HG03064 (cell line): ENCODE measurements at regions not wholly inside any gene's neighbourhood (a gene's known extent, or its start where the extent isn't known, plus 50 kb on each side); places are given as distances from the start of the nearest gene placed in this dataset.

Source experiments
- ATAC-seq: cut with Tn5 transposase; IDR thresholded peaks from one replicate; pipeline ENCODE4 v1.9.1; 2021; ENCODE audit warnings: low read depth; ENCODE audit not compliant: unreplicated experiment

- no peak for ATAC-seq
These were observed 117.2 kb upstream of the HS6ST1 start for GRCh38 chr2:128435576-128436478.

DNA sequence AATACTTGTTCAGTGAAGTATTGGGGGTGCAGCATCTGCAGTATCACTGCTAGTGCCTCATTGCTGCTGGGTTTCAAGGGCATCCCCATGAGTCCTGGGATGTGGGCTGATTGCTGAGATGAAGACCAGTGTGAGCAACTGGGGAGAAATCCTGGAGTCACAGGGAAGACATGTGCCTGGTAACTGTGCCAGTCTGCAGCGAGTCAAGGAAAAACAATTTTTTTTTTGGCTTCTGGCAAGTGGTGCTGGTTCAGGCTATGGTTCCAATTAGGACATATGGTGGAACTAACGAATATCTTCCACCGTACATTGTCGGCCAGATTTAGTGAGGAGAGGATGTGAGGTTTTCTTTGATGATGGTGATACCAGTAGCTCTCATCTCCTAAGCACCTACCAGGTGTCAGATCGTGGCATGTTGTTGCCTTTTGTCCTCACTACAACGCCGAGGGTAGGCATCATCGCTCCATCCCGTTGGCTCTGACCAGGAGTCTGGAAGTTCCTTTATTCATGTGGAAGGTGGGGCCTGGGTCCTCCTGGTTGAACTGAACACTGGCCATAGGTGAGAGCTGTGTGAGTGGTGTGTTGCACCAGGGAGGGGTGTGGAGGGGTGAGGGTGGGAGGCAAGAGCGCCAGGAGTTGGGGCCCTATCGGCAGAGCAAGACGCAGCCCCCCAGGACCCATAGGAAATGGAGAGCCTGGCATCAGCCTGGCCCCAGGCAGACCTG is 118.0 kb upstream of the HS6ST1 start:
- no peak for ATAC-seq

GRCh38 chr2:128437204-128437565 is 118.5 kb upstream of the HS6ST1 start:
- no peak for ATAC-seq

DNA sequence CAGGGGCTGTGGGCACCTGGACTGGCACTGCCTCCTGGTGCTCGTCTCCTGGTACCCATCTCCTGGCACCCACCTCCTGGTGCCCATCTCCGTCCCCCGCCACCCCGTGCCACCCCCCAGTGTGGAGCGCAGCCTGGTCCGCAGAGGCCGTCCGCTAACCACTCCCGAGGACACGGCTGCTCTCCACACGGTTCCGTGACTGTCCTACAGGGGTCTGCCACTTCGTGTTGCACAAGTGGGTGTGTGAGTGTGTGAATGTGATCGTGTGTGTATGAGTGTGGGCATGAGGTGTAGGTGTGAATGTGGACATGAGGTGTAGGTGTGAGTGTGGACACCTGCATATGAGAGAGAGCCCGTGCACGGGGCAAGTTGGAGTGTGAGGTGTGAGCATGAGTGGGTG is 119.4 kb upstream of the HS6ST1 start:
- ATAC-seq = no peak

DNA sequence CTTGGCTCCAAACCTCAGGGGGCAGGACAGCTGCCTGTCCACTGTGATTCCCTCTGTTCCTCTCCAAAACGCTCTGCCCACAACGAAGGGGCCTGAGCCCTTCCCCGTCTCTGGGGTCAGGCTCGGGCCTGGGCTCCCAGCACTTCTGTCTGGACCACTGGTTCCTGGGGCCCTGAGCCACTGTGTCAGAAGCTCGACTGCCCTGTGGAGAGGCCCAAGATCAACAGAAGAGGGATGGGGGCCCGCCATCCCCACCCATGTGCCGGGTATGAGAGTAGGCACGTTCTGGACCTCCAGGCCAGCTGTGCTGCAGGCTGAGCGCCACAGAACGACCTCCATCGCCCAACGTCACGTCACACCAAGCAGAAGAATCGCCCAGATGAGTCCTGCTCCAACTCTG is 119.9 kb upstream of the HS6ST1 start:
- no peak for ATAC-seq

DNA sequence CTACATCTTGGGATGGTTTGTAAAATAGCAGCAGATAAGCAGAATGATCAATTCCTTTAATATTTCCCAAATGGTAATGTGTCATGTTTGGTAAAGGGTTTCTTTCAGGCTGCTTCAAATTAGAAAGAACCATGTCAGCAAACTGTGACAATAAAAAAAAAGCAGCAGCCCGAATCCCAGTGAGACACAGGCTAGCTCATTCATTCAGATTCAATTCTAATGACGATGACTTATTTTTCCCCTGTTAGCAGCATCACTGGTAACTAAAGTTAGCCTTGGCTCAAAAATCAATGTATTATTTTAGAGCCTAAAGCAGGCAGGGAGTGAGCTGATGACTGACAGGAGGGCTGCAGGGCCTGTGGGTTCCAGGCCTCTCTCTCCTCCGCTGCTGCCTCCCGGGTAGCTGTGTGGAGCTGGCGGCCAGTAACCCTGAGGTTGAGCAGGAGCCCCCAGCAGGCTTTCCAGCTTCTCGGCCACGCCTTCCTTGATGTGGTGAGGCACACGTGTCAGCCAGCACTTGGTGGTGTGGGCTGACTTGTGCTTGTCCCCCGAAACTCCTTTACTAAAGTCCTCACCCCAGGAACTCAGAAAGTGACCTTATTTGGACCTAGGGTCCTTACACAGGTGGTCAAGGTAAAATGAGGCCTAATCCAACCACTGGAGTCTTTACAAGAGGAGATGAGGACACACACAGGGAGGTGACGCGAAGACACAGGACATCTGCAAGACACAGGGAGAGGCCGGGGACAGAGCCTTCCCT is 120.5 kb upstream of the HS6ST1 start:
- ATAC-seq = no peak

- no peak for ATAC-seq
These were observed 121.4 kb upstream of the HS6ST1 start for GRCh38 chr2:128439791-128440665.

DNA sequence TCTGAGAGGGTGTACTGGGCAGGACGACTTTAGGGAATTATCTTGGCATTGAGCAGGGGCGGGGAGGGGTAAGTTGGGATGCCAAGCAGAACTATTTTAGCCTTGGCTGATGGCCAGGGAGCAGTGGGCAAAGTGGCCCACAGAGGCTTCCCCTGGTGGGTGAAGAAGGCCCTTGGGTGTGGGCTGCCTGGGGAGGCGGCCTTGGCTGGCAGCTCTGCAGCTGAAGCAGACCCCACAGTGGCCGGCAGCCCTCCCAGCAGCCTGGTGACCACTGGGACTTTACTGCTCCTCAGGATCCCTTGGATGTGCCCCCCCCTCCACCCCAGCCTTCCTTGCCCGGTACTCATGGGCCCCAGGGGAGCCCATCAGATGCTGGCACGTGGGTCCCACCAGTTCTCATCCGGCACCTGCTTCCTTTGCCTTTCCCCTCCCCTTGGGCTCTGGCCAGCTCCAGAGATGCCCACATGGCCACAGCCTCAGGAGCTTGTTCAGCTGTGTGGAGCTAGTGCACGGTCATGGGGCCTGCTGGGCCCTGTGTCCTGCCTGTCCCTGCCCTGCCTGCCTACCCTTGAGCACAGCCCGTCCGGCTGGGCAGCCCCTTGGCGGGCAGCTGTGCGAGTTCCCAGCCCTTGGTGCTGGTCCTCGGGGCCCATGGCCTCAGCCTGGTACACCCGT is 122.1 kb upstream of the HS6ST1 start:
- ATAC-seq = no peak

GRCh38 chr2:128441341-128442052 is 122.8 kb upstream of the HS6ST1 start:
- no peak for ATAC-seq

DNA sequence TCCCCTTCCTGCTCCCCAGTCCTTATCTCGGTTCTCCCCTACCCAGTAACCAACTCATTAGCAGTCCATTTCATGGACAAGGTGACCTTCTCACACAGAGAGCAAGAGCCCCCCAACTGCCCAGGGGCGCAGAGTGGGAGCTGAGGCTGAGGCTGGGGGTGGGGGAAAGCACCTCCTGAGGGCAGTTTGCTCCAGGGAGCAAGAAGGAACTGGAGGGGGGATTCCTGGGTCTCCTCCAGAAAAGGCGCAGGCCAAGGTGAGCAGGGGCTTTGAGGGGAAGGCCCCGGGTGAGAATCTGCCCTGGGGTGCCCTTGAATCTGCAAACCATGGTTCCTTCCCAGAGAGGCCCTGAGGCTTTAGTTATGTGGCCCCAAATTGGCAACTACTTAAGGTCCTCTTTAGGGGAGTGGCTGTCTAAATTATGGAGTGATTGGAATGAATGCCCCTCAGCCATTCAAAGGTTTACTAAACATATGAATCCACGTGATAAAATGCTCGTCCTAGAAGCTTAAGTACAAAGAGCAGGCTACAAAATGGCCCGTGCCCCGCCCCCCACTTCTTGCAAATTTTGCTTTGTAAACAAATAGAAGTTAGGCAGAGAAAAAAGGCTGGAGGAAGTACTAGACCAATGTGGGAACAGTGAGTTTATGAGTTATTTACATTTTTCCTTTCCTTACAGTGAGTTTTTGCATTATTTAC is 123.5 kb upstream of the HS6ST1 start:
- ATAC-seq = no peak

- ATAC-seq = no peak
These were observed 124.2 kb upstream of the HS6ST1 start for GRCh38 chr2:128442891-128443302.

- no peak for ATAC-seq
These were observed 125.6 kb upstream of the HS6ST1 start for GRCh38 chr2:128444121-128444771.

- no peak for ATAC-seq
These were observed 126.3 kb upstream of the HS6ST1 start for GRCh38 chr2:128444816-128445522.

- ATAC-seq = no peak
These were observed 126.8 kb upstream of the HS6ST1 start for GRCh38 chr2:128445523-128445900.

GRCh38 chr2:128446049-128446873 is 127.6 kb upstream of the HS6ST1 start:
- no peak for ATAC-seq

GRCh38 chr2:128446874-128447537 is 128.3 kb upstream of the HS6ST1 start:
- no peak for ATAC-seq
